ENCODE measurements at regions not wholly inside any gene's neighbourhood (a gene's known extent, or its start where the extent isn't known, plus 50 kb on each side); places are given as distances from the start of the nearest gene placed in this dataset.
"Not testable (repeated sequence)": the region's sequence is repeated elsewhere in the genome, so short reads cannot be mapped to it uniquely, and the experiment has no call there.

- H3K4me2 ChIP-seq (ENCODE audit: low read length), result no peak overlapping the region
- no peaks in the 10 kb centered on the region for H4K20me1 ChIP-seq (ENCODE audit: insufficient read depth, low read length)
- no peaks in the 10 kb centered on the region for H3K36me3 ChIP-seq (replicated peaks; ENCODE audit: low read depth, low read length)
- H3K79me2 ChIP-seq (ENCODE audit: low read length), result no peaks in the 10 kb centered on the region
- H3K9ac ChIP-seq (ENCODE audit: low read length), result no peak overlapping the region
- TF ChIP-seq EZH2phosphoT487 (IDR thresholded peaks at IDR 0.05; ENCODE audit: low read depth) (no peak), CTCF (IDR thresholded peaks at IDR 0.05; ENCODE audit: low read depth, low read length) (no peak)
- H3K4me1 ChIP-seq (ENCODE audit: low read length), result peaks cover 18% of the 10 kb centered on the region
- no peaks in the 10 kb centered on the region for H3K9me3 ChIP-seq (ENCODE audit: insufficient read depth, low read length)
- H3K4me3 ChIP-seq (ENCODE audit: low read length), result no peak overlapping the region
- H3K27ac ChIP-seq (ENCODE audit: low read length), result no peak overlapping the region
- no peak overlapping the region for H2AFZ ChIP-seq (ENCODE audit: low read depth, low read length)
- peaks cover 61% of the 10 kb centered on the region for H3K27me3 ChIP-seq (ENCODE audit: low read depth, low read length)
Observed at GRCh38 chr9:104993291-104993963, 65.5 kb upstream of the ABCA1 start.

GRCh38 chr9:104997536-104997935 is 69.6 kb upstream of the ABCA1 start:
- Histone ChIP-seq H3K4me2 (ENCODE audit: low read length) (no peak overlapping the region), H3K79me2 (ENCODE audit: low read length) (no peaks in the 10 kb centered on the region)

DNA sequence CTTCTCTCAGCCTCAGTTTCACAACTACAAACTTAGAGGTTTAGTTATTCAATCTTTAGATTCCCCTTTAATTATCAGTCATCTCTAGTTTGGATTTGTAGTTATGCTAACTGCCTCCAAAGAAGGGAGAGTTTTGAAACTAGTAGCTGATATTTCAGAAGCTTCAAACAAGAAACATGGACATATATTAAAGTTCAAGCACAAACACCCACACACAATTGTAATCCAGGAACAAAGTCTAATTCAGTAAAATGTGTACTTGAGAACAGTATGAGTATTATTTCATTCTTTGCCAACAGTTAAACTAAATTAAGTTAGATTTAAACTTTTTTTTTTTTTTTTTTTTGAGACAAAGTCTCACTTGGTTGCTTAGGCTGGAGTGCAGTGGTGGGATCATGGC is 71.2 kb upstream of the ABCA1 start:
- H3K4me2 ChIP-seq (ENCODE audit: low read length), result no peak overlapping the region

More at GRCh38 chr9:104997536-104997935, 69.6 kb upstream of the ABCA1 start:
- Histone ChIP-seq H3K36me3 (replicated peaks; ENCODE audit: low read depth, low read length) (no peaks in the 10 kb centered on the region), H3K27me3 (ENCODE audit: low read depth, low read length) (peaks cover 43% of the 10 kb centered on the region), H2AFZ (ENCODE audit: low read depth, low read length) (no peak overlapping the region), H3K9ac (ENCODE audit: low read length) (no peak overlapping the region), H4K20me1 (ENCODE audit: insufficient read depth, low read length) (no peaks in the 10 kb centered on the region), H3K27ac (ENCODE audit: low read length) (no peak overlapping the region), H3K4me1 (ENCODE audit: low read length) (peaks cover 8% of the 10 kb centered on the region), H3K9me3 (ENCODE audit: insufficient read depth, low read length) (no peaks in the 10 kb centered on the region), H3K4me3 (ENCODE audit: low read length) (no peak overlapping the region)
- TF ChIP-seq EZH2phosphoT487 (IDR thresholded peaks at IDR 0.05; ENCODE audit: low read depth) (no peak), CTCF (IDR thresholded peaks at IDR 0.05; ENCODE audit: low read depth, low read length) (no peak)

DNA sequence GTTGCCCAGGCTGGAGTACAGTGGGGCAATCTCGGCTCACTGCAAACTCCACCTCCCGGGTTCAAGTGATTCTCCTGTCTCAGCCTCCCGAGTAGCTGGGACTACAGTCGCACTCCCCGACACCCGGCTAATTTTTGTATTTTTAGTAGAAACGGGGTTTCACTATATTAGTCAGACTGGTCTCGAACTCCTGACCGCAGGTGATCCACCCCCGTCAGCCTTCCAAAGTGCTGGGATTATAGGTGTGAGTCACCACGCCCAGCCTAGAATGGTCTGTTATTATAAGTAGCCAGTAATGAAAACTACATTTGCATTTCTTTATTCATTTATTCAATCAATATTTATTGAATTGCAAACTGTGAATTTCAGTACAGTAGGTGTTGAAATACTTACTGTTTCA is 72.6 kb upstream of the ABCA1 start:
- not testable (repeated sequence) for H4K20me1 ChIP-seq (ENCODE audit: insufficient read depth, low read length); H3K36me3 ChIP-seq (replicated peaks; ENCODE audit: low read depth, low read length); H2AFZ ChIP-seq (ENCODE audit: low read depth, low read length); H3K27ac ChIP-seq (ENCODE audit: low read length); H3K4me3 ChIP-seq (ENCODE audit: low read length); H3K9ac ChIP-seq (ENCODE audit: low read length); H3K9me3 ChIP-seq (ENCODE audit: insufficient read depth, low read length); H3K4me2 ChIP-seq (ENCODE audit: low read length); H3K79me2 ChIP-seq (ENCODE audit: low read length); H3K4me1 ChIP-seq (ENCODE audit: low read length)
- H3K27me3 ChIP-seq (ENCODE audit: low read depth, low read length), result peaks cover 31% of the 10 kb centered on the region

More for the DNA sequence above, 71.2 kb upstream of the ABCA1 start:
- no peak overlapping the region for H3K27ac ChIP-seq (ENCODE audit: low read length)
- no peak overlapping the region for H2AFZ ChIP-seq (ENCODE audit: low read depth, low read length)
- TF ChIP-seq EZH2phosphoT487 (IDR thresholded peaks at IDR 0.05; ENCODE audit: low read depth) (no peak), CTCF (IDR thresholded peaks at IDR 0.05; ENCODE audit: low read depth, low read length) (no peak)
- H3K4me3 ChIP-seq (ENCODE audit: low read length), result no peak overlapping the region
- H3K79me2 ChIP-seq (ENCODE audit: low read length), result no peaks in the 10 kb centered on the region
- peaks cover 27% of the 10 kb centered on the region for H3K27me3 ChIP-seq (ENCODE audit: low read depth, low read length)
- H3K9me3 ChIP-seq (ENCODE audit: insufficient read depth, low read length), result no peaks in the 10 kb centered on the region
- H3K4me1 ChIP-seq (ENCODE audit: low read length), result peaks cover 8% of the 10 kb centered on the region
- no peaks in the 10 kb centered on the region for H3K36me3 ChIP-seq (replicated peaks; ENCODE audit: low read depth, low read length)
- no peaks in the 10 kb centered on the region for H4K20me1 ChIP-seq (ENCODE audit: insufficient read depth, low read length)
- no peak overlapping the region for H3K9ac ChIP-seq (ENCODE audit: low read length)
